ENCODE measurements at regions not wholly inside any gene's neighbourhood (a gene's known extent, or its start where the extent isn't known, plus 50 kb on each side); places are given as distances from the start of the nearest gene placed in this dataset.
"Not testable (repeated sequence)": the region's sequence is repeated elsewhere in the genome, so short reads cannot be mapped to it uniquely, and the experiment has no call there.

DNA sequence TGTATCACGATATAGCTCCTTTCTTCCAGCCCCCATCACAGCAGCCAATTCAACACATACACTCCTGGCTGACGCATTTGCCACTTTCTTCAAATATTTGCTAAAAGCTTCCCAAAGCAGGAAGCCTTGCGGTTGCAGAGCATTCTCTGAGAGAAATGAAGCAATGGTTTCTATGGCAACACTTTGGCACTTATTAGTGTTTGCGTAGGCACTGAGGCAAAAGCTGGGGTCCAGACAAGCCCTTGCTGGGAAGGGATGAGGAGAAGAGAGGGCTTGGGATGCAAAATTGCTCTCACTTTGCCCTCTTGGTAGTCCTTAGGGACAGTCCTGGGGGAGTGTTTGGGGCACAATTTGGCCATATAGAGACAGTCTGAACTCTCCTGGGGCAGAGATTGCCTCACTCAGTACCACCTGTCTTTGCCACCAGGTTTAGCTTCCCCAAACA lies 55.0 kb upstream of the PAK3 start:
- peak; percentile 89 for DNase-seq (ENCODE audit: low read depth)

DNA sequence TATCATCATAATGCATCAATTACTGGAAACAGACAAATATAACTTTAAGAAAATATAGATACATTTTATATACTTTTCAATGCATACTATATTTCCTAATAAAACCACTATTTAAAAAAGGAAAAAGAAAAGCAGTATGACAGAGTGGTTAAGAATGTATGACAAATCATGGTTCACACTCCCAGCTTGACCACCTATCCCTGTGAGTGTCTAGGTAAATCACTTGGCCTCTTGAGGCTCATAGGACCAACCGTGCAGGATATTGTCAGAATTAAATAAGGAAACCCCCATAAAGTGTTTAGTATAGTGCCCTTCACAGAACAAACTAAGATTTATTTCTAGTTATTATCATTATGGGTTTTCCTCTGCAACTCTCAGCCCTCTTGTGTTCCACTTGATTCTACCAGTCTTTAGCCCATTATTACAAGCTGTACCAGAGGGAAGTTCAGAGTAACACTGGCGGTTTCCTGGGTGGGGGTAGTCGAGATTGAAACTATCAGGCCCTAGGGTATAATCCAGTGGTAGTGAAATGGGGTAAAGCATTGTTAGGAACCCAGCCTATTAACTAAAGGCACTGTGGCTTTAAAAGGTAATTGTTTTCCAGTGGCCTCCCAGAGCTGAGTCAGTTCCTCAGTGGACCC lies 55.5 kb upstream of the PAK3 start:
- peak; percentile 10 for DNase-seq (ENCODE audit: low read depth)

DNA sequence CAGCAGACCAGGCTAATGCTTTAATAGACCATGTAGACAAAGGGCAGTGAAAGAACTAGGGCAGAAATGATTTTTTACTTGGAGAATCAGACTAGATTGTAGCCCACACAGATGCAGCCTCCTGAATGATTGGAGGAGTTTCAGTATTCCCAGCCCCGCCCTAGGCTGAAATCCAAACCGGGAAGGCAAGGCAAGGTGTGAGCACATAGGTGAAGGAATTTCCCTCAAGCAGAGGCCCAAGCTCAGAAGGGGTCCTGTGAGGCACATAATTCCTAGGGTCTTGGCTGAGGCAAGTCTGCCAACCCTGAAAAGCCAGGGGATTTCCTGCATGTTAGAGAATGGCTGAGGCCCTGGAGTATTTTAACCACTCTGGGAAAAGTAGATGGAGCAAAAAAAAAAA lies 56.4 kb upstream of the PAK3 start:
- no peak for DNase-seq (ENCODE audit: low read depth)

DNA sequence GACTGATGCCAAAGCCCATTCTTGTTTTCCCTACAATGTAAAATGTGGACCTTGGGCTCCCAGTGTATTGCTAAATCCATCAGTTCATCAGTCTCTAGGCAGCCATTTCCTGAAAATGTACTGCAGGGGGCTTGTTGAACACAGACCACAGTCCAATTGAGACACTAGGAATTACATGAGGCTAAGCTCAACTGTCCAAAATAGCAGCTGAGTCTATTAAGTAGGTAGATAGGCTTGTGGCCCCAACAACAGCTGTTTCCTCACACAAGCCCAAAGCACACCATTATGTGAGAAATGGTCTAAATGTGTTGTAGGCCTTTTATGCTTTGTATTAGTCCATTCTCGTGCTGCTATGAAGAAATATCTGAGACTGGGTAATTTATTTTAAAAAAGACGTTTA lies 60.0 kb upstream of the PAK3 start:
- no peak for DNase-seq (ENCODE audit: low read depth)

DNA sequence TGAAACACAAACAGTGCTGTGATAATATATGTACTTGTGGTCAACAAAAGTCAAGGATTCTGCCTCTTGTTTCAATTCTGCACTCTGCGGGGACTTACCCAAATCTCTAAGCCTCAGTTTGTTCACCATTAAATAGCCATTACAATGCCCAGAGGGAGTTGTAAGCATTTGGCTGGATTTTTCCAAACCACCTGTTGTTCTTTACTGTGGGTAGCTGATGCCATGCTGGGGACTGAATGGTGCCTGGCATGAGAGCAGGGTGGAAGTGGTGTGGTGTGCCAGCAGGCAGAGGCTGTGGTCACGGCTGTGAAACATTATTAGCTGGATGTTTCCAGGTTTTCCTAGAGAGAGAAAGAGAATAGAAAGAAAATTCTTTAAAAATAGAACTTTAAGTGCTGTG lies 60.7 kb upstream of the PAK3 start:
- no peak for DNase-seq (ENCODE audit: low read depth)

DNA sequence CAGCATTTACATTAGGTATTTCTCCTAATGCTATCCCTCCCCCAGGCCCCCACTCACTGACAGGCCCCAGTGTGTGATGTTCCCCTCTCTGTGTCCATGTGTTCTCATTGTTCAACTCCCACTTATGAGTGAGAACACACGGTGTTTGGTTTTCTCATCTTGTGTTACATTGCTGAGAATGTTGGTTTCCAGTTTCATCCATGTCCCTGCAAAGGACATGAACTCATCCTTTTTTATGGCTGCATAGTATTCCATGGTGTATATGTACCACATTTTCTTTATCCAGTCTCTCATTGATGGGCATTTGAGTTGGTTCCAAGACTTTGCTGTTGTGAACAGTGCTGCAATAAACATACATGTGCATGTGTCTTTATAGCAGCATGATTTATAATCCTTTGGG lies 73.0 kb upstream of the PAK3 start:
- not testable (repeated sequence) for DNase-seq (ENCODE audit: low read depth)

DNA sequence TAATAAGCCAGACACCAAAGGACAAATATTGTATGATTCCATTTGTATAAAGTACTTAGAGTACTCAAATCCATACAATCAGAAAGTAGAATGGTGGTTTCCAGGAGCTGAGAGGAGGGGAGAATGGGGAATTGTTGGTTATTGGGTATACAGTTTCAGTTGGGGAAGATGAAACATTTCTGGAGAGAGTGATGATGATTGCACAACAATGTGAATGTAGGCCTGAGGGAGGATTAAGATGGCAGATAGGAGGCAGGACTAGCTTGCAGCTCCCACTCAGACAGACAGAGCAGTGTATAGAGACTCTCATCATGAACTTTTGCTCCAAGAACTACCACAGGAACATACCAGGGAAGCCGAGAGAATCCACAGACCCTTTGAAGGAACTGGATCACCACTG lies 75.7 kb upstream of the PAK3 start:
- DNase-seq (ENCODE audit: low read depth): no peak

DNA sequence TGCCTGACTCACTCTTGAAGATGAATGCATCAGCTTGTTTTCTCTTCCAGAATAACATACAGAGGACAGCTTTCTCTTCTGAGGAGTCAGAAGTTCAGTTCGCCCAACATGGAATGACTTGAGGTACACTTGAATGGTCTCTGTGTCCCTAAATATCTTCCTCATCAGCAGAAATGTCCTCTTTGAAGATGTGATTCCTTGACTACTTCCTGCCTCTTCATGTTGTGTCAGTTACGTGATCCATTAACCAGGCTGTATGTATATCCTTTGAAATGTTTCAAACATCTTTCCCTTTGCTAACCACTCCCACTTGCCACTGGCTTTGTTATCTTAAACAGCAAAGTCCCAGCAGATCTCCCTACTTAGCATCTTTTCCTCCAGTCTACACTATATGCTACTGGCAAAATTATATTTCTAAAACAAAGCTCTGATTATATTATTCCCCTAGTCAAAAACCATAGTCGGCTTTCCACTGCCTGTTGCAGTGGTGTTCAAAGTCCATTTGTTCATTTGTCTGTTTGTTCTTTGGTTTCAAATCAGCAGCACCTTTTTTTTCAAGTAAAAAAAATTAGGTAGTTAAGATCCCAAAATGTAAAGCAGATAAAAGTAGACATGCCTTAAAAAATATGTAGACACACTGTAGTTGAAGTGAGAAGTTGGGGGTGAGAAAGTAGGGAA lies 82.1 kb upstream of the PAK3 start:
- DNase-seq (ENCODE audit: low read depth): no peak

DNA sequence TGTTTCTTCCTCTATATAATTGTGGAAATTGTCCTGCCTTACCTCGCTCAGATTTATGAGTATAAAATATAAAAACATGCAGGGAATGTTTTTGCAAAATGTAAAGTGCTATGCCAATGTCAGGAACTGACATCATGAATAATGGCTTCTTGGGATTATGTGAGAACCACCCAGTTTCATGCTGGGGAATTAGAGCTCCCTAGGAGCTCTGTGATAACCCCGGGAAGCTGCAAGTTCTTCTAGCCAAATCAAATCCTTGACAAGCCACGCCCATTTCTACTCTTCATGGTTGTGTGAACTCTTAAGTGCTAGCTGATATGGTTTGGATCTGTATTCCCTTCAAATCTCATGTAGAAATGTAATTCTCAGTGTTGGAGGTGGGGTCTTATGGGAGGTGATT lies 85.9 kb upstream of the PAK3 start:
- DNase-seq (ENCODE audit: low read depth): no peak

DNA sequence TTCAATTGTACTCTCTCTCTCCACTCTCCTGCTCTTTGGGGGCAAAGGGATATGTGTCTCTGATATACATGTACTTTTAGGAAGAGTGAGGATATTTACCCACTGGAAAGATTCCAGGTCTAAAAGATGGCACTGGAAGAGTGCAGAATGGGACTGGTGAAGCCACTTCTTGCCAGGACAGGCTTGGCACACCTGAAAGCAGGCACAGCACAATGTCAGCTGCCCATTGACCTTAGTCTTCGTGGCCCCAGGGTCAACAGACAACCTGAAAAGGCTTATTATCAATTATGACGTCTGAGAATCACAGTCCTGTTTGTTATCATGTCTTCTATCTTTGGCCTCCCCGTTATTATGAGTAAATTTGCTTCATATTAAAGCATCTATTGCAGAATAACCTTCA lies 86.7 kb upstream of the PAK3 start:
- DNase-seq (ENCODE audit: low read depth): no peak

DNA sequence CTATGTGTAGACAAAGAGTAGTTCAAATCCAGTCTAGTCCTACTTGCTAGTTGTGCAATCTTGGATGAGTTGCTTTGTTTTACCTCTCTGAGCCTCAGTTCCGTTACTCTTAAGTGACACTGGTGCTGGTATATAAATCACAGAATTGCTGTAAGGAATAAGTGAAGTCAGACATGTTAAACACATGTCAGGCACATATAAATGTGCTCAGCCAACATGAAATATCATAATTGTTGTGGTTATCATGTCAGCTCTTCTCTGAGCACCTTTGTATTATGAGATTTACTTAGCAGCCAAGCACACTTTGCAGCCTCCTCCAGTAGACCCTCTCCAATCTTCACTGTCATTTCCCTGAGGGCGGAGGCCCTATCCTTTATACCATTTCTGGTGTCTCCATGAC lies 87.9 kb upstream of the PAK3 start:
- no peak for DNase-seq (ENCODE audit: low read depth)

DNA sequence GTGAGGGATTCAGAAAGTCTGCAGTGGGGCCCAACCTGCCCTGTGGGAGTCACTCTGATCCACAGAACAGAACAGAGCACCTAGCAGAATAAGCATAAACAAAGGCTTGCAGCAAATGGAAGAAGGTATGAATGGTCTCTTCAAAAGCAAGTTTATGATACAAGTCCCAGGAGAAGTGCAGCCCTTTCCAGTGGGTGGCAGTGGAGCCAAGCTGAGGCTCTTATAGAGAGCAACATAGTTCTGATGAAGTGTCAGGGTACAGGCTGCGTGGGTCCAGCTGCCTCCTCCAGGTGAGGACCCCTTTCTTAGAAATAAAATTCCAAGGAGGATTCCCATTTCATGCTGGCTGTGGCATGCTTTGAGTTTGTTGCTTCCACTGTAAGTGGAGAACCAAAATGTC lies 88.8 kb upstream of the PAK3 start:
- DNase-seq (ENCODE audit: low read depth): no peak

DNA sequence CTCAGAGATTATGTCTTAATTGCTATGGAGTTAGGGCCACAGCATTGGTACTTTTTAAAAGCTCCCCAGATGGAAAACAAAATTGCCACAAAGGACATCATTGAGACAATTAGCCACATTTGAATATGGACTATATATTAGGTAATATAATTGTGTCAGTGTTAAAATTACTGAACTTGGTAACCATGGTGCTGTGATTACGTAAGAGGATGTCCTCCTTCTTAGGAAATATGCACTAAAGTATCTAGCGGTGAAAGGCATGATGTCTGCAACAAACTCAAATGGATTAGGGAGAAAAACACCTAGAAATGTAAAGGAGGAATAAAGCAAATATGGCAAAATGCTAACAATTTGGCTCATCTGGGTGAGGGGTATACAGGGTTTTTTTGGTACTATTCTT lies 89.9 kb upstream of the PAK3 start:
- no peak for DNase-seq (ENCODE audit: low read depth)

DNA sequence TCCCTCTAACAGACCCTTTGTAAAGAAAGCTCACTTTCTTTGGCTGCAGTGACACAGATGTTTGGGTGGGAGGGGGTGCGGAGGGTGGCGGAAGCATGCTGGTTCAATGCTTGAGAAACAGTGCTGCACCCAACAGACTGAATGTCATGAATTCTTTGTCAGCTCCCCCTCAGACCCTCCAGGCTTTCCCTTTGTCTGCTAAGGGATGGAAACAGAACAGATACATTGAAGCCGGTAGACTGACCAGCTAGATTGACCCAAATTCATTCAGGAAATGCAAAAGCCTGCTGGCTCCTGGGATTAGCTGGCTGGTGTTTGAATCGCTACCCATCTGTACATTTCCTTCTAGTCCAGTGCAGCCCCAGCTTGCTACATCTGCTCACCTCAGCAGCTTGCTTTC lies 90.8 kb upstream of the PAK3 start:
- no peak for DNase-seq (ENCODE audit: low read depth)

DNA sequence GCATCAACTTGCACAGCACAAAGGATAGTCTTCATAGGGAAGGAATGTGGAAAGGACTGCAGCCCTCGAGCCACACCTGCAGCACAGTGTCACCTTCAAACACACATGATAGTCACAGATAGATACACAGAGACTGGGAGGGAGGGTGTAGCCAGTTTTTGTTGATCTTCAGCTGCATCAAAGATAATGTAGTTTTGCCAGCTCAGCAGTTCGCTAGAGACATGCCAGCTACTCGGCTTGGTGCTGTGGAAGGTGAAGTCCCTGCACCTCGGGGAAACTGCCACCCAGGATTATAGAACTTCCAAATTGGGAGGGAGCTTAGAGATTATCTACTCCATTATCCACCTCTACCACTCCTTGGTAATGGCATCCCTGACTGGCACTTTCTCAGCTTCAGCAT lies 92.9 kb upstream of the PAK3 start:
- DNase-seq (ENCODE audit: low read depth): no peak

DNA sequence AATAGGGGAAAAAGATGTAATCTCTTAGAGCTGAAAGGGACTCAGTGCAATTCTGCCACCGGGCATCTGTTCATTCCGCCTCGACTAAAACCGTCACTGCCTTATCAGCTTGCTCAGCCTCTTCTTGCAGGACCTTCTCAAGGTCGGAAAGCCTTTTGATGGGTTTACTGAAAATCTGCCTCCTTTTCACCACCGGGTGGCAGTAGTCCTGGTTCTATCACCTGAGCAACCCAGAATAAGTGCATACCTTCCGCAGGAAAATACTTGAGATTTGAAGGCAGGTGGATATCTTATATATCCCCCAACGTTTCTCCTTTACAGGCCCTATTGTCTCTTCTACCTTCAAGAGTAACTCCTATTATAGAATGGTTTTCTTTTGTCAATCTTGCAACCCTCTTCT lies 103.4 kb upstream of the PAK3 start:
- DNase-seq (ENCODE audit: low read depth): peak; percentile 4

DNA sequence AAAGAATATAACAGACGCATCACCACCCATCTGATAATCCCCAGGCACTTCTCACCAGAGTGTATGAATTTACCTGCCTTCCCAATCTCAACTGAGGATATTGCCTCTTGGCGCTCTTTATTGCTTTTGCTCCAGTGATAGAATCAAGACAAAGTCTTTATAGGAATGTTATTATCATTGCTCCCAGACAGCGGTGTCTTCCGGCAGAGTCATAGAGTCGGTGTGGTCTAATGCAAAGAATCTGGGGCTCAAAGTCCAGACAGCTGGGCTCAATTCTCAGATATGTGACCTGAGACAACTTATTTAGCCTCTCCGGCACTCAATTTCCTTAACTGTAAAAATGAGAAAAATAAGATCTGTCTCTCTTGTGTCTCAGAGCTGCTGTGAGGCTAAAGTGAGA lies 106.1 kb upstream of the PAK3 start:
- DNase-seq (ENCODE audit: low read depth): no peak

DNA sequence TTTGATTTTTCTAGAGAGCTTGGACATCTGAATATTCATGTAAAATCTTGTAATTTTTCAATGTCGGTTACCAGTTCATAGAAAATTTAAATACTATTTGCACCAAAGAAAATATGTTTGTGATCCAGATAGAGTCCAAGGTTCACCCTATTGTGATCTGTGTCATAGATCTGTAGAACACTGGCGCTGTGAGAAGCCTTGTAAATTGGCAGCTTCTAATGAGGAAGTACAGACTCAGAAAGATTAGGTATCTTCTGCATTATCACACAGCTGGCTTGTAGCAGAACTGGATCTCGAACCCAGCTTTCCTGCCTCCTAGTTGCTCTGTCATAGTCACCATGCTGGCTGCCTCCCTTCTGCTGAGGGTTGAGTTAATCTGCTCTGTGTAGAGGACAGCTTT lies 106.5 kb upstream of the PAK3 start:
- DNase-seq (ENCODE audit: low read depth): no peak

DNA sequence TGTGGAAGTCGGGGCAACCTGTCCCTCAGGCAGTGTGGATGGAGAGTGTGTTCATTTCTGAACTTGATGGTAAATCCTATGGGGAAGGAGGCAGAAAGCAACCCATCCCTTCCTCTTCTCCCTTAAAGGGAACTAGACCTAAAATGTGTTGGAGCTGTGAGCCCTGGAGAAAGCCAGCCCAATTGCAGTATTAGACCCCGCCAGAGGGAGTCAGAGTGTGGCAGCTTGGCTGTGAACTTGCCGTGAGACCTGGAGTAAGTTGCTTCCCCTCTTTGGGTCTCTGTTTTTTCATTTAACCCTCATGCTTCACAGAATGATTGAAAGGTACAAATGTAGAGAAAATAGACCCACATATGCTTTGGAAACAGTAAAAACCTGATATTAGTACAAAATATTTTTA lies 108.7 kb upstream of the PAK3 start:
- no peak for DNase-seq (ENCODE audit: low read depth)

DNA sequence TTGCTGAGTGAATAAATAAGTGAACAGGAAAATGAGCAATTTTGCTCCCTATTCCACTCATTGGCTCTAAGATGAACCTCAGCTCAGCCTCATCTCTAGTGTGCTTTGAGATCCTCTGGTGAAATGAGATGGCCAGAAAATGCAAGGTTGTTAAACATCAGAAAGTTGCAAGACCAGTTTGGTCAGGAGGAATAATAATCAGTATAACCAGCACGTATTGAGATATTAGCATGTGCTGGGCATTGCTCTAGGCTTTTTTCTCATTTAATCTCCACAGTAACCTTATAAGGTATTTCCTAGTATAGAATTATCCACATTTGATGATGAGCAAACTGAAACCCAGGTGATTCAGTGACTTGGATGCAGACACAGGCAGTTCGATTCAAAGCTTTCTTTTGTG lies 110.5 kb upstream of the PAK3 start:
- DNase-seq (ENCODE audit: low read depth): no peak

DNA sequence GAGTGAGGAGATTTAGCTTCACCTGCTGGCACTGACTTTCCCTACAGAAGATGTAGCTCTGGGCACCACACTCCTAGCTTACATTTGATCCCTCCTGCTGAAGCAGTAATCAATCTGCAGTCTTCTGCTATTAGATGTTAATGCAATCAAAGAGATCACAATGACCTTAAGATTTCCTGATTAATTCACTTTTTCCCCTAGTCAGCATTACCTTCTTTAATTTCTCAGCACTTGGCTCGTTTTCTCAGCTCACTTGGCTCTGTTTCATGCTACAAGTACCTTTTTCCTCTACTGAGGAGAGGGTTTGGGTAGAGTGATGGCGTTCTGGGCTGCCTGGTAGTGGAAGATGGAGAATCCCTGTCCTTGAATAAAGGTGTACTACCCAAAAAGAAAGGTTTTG lies 113.0 kb upstream of the PAK3 start:
- no peak for DNase-seq (ENCODE audit: low read depth)

DNA sequence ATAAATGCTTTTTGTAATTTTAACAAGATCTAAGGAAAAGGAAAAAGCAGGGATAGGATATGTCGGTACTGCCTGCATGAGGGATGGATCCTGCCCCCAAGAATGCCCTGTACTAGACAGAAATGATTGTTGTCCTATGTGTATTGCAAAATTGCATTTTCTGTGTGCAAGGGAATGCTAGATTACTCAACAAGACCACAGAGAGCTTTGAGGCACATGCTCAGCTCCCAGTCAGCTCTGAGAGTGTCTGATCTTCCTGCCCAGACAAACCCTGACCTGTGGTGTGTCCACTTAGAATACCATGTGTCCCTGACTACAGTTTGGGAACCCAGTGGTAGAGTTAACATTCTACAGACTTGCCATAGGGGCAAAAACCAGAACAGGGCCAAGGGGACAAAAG lies 129.2 kb upstream of the PAK3 start:
- DNase-seq (ENCODE audit: low read depth): peak; percentile 15

DNA sequence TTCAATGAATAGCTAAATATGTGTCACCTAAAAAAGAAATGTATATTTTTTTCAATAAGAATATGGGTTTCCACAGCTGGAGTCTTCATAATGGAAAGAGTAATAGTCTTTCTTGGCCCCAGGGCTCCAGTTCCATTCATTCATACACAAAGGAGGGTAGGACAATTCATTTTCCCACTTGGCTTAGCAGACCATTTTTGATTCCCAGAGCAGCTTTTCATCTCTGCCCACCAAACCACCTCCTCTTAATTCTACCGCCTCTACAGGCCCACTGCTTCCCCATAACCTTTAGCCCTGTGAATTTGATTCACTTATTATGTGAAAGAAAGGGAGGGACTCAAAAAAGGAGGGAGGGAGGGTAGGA lies 129.9 kb upstream of the PAK3 start:
- DNase-seq (ENCODE audit: low read depth): no peak

DNA sequence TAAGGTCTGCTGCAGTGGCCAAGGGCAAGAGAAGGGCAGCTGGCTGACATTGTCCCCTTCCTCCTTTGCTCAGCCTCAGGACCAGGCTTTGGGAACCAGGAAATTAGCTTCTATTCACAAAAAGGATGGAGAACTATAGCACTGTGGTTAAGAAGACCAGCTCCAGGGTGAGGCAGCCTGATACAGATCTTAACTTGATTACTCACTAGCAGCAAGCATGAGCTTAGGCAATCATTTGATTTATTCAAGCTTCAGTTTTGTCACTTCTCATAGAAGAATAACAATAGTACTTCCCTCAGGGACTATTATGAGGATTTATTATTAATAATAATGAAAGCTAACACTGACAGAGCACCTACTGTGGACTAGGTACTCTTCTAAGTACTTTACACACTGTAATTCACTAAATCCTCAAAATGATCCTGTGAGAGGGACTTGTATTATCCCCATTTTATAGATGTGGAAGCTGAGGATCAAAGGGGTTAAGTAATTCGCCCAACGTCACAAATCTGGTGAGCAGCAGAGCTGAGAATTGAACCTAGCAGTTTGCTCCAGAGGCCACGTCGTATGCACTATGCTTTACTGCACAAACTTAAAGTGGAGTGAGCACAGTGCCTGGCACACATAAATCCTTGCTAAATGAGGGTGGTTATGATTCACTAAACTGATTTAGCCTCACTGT lies 130.4 kb upstream of the PAK3 start:
- no peak for DNase-seq (ENCODE audit: low read depth)
